HCT116 (cell line): ENCODE measurements at regions not wholly inside any gene's neighbourhood (a gene's known extent, or its start where the extent isn't known, plus 50 kb on each side); places are given as distances from the start of the nearest gene placed in this dataset.

ENCODE experiments used
- ATAC-seq: fragments of 200-7000 bp; cut with Tn5 transposase; 2 replicates; pipeline ENCODE4 v1.9.1; 2020; ENCODE audit warnings: mild to moderate bottlenecking, moderate library complexity
- BruUV-seq: library from RNA; stranded (reverse); fragments of 400-500 nt; replicated peaks from 2 replicates; lab custom pipeline; 2021; lab: Mats Ljungman, UMichigan
- CTCF ChIA-PET: fragments of 300-600 bp; sonication (Branson Sonifier 250); formaldehyde crosslinking; loops from one replicate; lab custom pipeline; 2021; ENCODE audit warnings: antibody characterized with exemption; lab: Charles Lee
- POLR2A ChIA-PET: fragments of 300-600, 350-600 bp; sonication (Branson Sonifier 250); formaldehyde crosslinking; loops from one replicate; lab custom pipeline; 2021; ENCODE audit warnings: antibody characterized with exemption; lab: Charles Lee
- RAD21 ChIA-PET, 2 experiments: fragments of 300-600 bp; sonication (Branson Sonifier 250); formaldehyde crosslinking; loops; one replicate each; lab custom pipeline; 2023; ENCODE audit warnings: low total read pairs in 2 of 2; ENCODE audit not compliant: uncharacterized antibody in 2 of 2, unreplicated experiment in 2 of 2, low non-redundant PET in 1 of 2; lab: Charles Lee
- DNase-seq: peaks from one replicate; pipeline ENCODE4 v3.0.0-alpha.2; 2010; ENCODE audit warnings: low read depth, low spot score
- H2AFZ ChIP-seq: fragments of 200-600 bp; shearing (Covaris generic), sonication (generic); 2 replicates; pipeline ENCODE4 v1.6.1; 2017; ENCODE audit warnings: low read depth, mixed run types, mixed read lengths, antibody characterized with exemption, low read length; ENCODE audit not compliant: poor library complexity, severe bottlenecking
- H3K27ac ChIP-seq: 2 replicates; pipeline ENCODE4 v1.5.1; 2012; ENCODE audit warnings: low read depth, low read length
- H3K27me3 ChIP-seq: fragments of 200-600 bp; sonication (generic); 2 replicates; pipeline ENCODE4 v1.6.1; 2016; ENCODE audit warnings: mixed run types, low read length, mixed read lengths; ENCODE audit not compliant: insufficient read depth
- H3K36me3 ChIP-seq, 2 experiments: fragments of 200-500 bp in 1 of 2; fragments of 200-600 bp in 1 of 2; sonication (Bioruptor generic) in 1 of 2; sonication (generic) in 1 of 2; 2 replicates each; pipeline versions ENCODE4 v1.5.1 to v1.6.1; 2014 to 2016; ENCODE audit warnings: low read length in 2 of 2, inconsistent platforms in 1 of 2, mixed read lengths in 1 of 2, mixed run types in 1 of 2; ENCODE audit not compliant: insufficient read depth in 2 of 2, control insufficient read depth in 1 of 2
- H3K4me1 ChIP-seq, 2 experiments: fragments of 200-600 bp in 1 of 2; sonication (generic) in 1 of 2; 2 replicates each; pipeline versions ENCODE4 v1.5.1 to v1.6.1; 2012 to 2017; ENCODE audit warnings: low read length in 2 of 2, inconsistent platforms in 1 of 2, mild to moderate bottlenecking in 1 of 2, mixed read lengths in 1 of 2, mixed run types in 1 of 2, moderate library complexity in 1 of 2; ENCODE audit not compliant: insufficient read depth in 2 of 2, control insufficient read depth in 1 of 2
- H3K4me2 ChIP-seq: fragments of 200-600 bp; sonication (generic); 2 replicates; pipeline ENCODE4 v1.6.1; 2017; ENCODE audit warnings: mixed run types, low read length, mixed read lengths
- H3K4me3 ChIP-seq, 2 experiments: fragments of 200-600 bp in 1 of 2; sonication (generic) in 1 of 2; replicated peaks in 1 of 2; 2 replicates each; pipeline ENCODE4 v1.5.1; 2011 to 2016; ENCODE audit warnings: low read length in 2 of 2, control low read depth in 1 of 2, low read depth in 1 of 2, mild to moderate bottlenecking in 1 of 2, mixed read lengths in 1 of 2, mixed run types in 1 of 2
- H3K79me2 ChIP-seq: fragments of 200-600 bp; sonication (generic); 2 replicates; pipeline ENCODE4 v1.6.1; 2017; ENCODE audit warnings: mild to moderate bottlenecking, mixed run types, low read length, moderate library complexity, mixed read lengths; ENCODE audit not compliant: insufficient read depth
- H3K9ac ChIP-seq: fragments of 200-600 bp; sonication (generic); 2 replicates; pipeline ENCODE4 v1.6.1; 2016; ENCODE audit warnings: low read length, mixed read lengths
- H3K9me2 ChIP-seq: fragments of 200-600 bp; sonication (generic), shearing (Covaris generic); 2 replicates; pipeline ENCODE4 v1.6.1; 2017; ENCODE audit warnings: mixed run types, mild to moderate bottlenecking, moderate library complexity; ENCODE audit not compliant: insufficient read depth
- H3K9me3 ChIP-seq, 2 experiments: fragments of 200-500 bp in 1 of 2; fragments of 200-600 bp in 1 of 2; sonication (Bioruptor generic) in 1 of 2; sonication (generic) in 1 of 2; 2 replicates each; pipeline ENCODE4 v1.6.1; 2014 to 2017; ENCODE audit warnings: low read length in 2 of 2, mixed read lengths in 2 of 2, inconsistent platforms in 1 of 2, low read depth in 1 of 2, mild to moderate bottlenecking in 1 of 2, mixed run types in 1 of 2, moderate library complexity in 1 of 2; ENCODE audit not compliant: control insufficient read depth in 1 of 2, insufficient read depth in 1 of 2
- H4K20me1 ChIP-seq: fragments of 200-600 bp; sonication (generic), shearing (Covaris generic); 2 replicates; pipeline ENCODE4 v1.6.1; 2017; ENCODE audit warnings: mixed run types, mild to moderate bottlenecking, moderate library complexity; ENCODE audit not compliant: insufficient read depth
- CBX3 ChIP-seq: IDR thresholded peaks from 2 replicates; pipeline ENCODE4 v1.6.1; 2012; ENCODE audit warnings: low read depth
- CEBPB ChIP-seq: IDR thresholded peaks from 2 replicates; pipeline ENCODE4 v1.6.1; 2012; ENCODE audit warnings: low read depth
- EZH2phosphoT487 ChIP-seq: fragments of 200-600 bp; IDR thresholded peaks from 2 replicates; pipeline ENCODE4 v1.6.1; 2018; ENCODE audit warnings: antibody characterized with exemption, borderline replicate concordance
- POLR2A ChIP-seq: IDR thresholded peaks from 2 replicates; pipeline ENCODE4 v1.7.0; 2011; ENCODE audit warnings: borderline replicate concordance; ENCODE audit not compliant: insufficient read depth, insufficient read length; ENCODE audit errors: extremely low read depth
- REST ChIP-seq: IDR thresholded peaks from 2 replicates; pipeline ENCODE4 v1.6.1; 2012; ENCODE audit warnings: low read depth
- SP1 ChIP-seq: IDR thresholded peaks from 2 replicates; pipeline ENCODE4 v1.6.1; 2012; ENCODE audit warnings: low read depth
- TCF7L2 ChIP-seq: IDR thresholded peaks from 2 replicates; pipeline ENCODE4 v1.7.0; 2011; ENCODE audit warnings: borderline replicate concordance, inconsistent platforms; ENCODE audit not compliant: insufficient read depth, insufficient read length; ENCODE audit errors: extremely low read depth
- YY1 ChIP-seq: IDR thresholded peaks from 2 replicates; pipeline ENCODE4 v1.6.1; 2011; ENCODE audit warnings: low read length, low read depth, moderate library complexity, mild to moderate bottlenecking; ENCODE audit not compliant: insufficient replicate concordance; ENCODE audit errors: extremely low read depth
- ZFX ChIP-seq: fragments of 450-650 bp; IDR thresholded peaks from 2 replicates; pipeline ENCODE4 v1.6.1; 2017
- ZNF274 ChIP-seq: fragments of 200-500 bp; sonication (Bioruptor generic); IDR thresholded peaks from 2 replicates; pipeline ENCODE4 v1.6.1; 2014; ENCODE audit warnings: mild to moderate bottlenecking, low read depth, low read length, inconsistent platforms
- intact Hi-C: fragments of 100-400 bp; cut with micrococcal nuclease; formaldehyde crosslinking; loops from 2 replicates; pipeline ENCODE4 v1.10.0; 2022
- TF ChIP-seq, protein P1 (sequence below): IDR thresholded peaks from 2 replicates; pipeline ENCODE4 v1.6.1; 2012
- TF ChIP-seq, protein P2 (sequence below): IDR thresholded peaks from 2 replicates; pipeline ENCODE4 v1.6.1; 2012

DNA sequence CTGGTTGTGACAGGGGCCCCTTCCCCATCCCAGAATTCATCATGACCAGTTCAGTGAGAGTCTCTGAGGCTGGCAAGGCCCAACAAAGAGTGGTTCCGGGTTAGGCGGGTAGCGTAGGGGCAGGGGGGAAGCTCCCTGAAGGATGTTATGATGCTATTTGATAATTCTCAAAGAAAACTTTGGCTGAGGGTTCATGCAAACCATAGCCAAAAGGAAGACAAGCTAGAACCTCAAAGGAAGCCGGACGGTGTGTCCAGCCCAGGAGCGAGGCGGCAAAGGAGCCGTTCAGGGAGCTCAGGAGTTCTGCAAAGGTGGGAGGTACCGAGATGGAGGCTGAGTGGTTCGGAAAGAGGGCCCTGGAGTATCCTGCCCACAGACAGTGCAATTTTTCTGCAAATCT is 226.8 kb upstream of the RAB6C start:
- Histone ChIP-seq H3K4me3 (no peak overlapping the region), H4K20me1 (no peaks in the 10 kb centered on the region), H2AFZ (no peak overlapping the region), H3K4me2 (no peak overlapping the region), H3K27me3 (peaks cover 49% of the 10 kb centered on the region; the same call in 1 of the 2 replicates), H3K4me1 (no peaks in the 10 kb centered on the region), H3K36me3 (no peaks in the 10 kb centered on the region), H3K9me3 (no peaks in the 10 kb centered on the region), H3K9me2 (no peaks in the 10 kb centered on the region), H3K9ac (no peak overlapping the region), H3K79me2 (no peaks in the 10 kb centered on the region), H3K27ac (no peak overlapping the region)
- intact Hi-C loops, result no loop called here
- no TSS peak for BruUV-seq
- TF ChIP-seq CBX3 (no peak), SP1 (no peak), YY1 (no peak), TCF7L2 (no peak), ZFX (no peak), CEBPB (no peak), REST (no peak), ZNF274 (no peak), EZH2phosphoT487 (no peak), POLR2A (no peak)
- TF ChIP-seq, protein P1, sequence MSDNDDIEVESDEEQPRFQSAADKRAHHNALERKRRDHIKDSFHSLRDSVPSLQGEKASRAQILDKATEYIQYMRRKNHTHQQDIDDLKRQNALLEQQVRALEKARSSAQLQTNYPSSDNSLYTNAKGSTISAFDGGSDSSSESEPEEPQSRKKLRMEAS, result no peak
- TF ChIP-seq, protein P2, sequence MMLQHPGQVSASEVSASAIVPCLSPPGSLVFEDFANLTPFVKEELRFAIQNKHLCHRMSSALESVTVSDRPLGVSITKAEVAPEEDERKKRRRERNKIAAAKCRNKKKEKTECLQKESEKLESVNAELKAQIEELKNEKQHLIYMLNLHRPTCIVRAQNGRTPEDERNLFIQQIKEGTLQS, result no peak
- CTCF ChIA-PET, result no interaction called here
- RAD21 ChIA-PET, result no interaction called here
- DNase-seq (no peak), ATAC-seq (no peak)
- POLR2A ChIA-PET, result no interaction called here
